Esophagus muscularis mucosa (tissue), 4 donors: ENCODE measurements at regions not wholly inside any gene's neighbourhood (a gene's known extent, or its start where the extent isn't known, plus 50 kb on each side); places are given as distances from the start of the nearest gene placed in this dataset.

Experiments
- EP300 ChIP-seq: sonication (generic); formaldehyde crosslinking; IDR thresholded peaks from one replicate; pipeline ENCODE4 v1.6.1; 2017; ENCODE audit warnings: antibody characterized with exemption
- POLR2AphosphoS5 ChIP-seq, 2 donors: sonication (generic); formaldehyde crosslinking; IDR thresholded peaks; one replicate each; pipeline ENCODE4 v1.6.1; 2017; ENCODE audit warnings: antibody characterized with exemption in 2 of 2
- TF ChIP-seq, protein P1 (sequence below), 3 experiments: fragments of 200-600 bp in 2 of 3; fragments of 450-650 bp in 1 of 3; sonication (generic) in 2 of 3; IDR thresholded peaks; one replicate each; pipeline ENCODE4 v1.5.1; 2017 to 2019; ENCODE audit warnings: antibody characterized with exemption in 3 of 3, mild to moderate bottlenecking in 2 of 3, moderate library complexity in 1 of 3

DNA sequence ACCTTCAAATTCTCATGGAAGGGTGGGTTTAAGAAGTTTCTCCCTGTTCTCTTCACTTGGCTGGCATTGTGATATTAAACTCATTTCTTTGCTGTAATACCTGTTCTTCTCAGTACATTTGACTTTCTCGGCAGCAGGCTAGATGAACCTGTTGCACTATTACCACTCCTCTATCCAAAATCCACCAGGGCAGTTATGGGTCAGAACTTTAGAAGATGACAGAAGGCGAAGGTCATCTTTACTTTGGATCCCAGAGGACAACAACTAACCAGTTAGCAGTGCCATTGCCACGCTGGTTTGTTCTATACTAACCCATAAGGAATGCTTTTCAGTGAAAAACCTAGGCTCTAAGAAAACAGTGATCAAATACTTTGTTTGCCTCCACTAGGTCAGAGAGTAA is 901.0 kb downstream of the TSN start:
- no peak for TF ChIP-seq EP300
- TF ChIP-seq, protein P1, sequence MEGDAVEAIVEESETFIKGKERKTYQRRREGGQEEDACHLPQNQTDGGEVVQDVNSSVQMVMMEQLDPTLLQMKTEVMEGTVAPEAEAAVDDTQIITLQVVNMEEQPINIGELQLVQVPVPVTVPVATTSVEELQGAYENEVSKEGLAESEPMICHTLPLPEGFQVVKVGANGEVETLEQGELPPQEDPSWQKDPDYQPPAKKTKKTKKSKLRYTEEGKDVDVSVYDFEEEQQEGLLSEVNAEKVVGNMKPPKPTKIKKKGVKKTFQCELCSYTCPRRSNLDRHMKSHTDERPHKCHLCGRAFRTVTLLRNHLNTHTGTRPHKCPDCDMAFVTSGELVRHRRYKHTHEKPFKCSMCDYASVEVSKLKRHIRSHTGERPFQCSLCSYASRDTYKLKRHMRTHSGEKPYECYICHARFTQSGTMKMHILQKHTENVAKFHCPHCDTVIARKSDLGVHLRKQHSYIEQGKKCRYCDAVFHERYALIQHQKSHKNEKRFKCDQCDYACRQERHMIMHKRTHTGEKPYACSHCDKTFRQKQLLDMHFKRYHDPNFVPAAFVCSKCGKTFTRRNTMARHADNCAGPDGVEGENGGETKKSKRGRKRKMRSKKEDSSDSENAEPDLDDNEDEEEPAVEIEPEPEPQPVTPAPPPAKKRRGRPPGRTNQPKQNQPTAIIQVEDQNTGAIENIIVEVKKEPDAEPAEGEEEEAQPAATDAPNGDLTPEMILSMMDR (IDR thresholded peaks at IDR 0.05): no peak
- TF ChIP-seq POLR2AphosphoS5 (IDR thresholded peaks at IDR 0.05): no peak
